ENCODE measurements at regions not wholly inside any gene's neighbourhood (a gene's known extent, or its start where the extent isn't known, plus 50 kb on each side); places are given as distances from the start of the nearest gene placed in this dataset.

DNA sequence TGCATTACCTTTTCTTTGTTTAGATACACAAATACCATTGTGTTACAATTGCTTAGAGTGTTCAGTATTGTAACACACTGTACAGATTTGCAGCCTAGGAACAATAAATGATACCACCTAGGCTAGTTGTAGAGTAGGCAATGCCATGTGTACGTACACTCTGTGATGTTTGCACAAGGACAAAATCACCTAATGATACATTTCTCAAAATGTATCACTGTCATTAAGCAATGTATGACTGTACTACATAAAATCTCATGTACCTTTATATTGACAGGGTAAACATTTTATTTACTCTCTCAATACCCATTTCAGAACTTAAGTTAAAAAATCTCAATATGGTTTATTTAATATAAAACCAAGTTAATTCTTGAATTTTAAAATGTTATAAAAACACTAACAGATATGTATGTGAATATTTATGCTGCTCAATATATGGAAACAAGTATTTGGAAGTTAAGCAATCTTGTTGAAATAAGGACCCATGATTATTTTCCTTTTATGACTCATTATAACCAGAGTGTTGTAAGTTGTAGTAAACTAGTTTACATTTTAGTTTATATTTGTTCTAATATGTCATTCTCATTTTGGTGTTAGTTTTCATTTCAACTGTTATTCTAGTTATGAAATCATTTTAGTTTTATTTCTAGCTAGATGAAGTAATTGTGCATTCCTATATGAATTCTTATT lies 409.2 kb downstream of the TLL1 start:
- H3K4me3 ChIP-seq (ENCODE audit: low read length): no peak overlapping the region
- no peaks in the 10 kb centered on the region for H3K9me2 ChIP-seq (replicated peaks; ENCODE audit: control insufficient read depth, low read length)
- H3K27ac ChIP-seq (ENCODE audit: low read depth, low read length): no peak overlapping the region
- TF ChIP-seq CTCF (IDR thresholded peaks at IDR 0.05; ENCODE audit: low read depth, low read length, poor library complexity, severe bottlenecking): no peak
- TF ChIP-seq EZH2phosphoT487 (IDR thresholded peaks at IDR 0.05; ENCODE audit: borderline replicate concordance, low read length): no peak
- no peaks in the 10 kb centered on the region for H4K20me1 ChIP-seq (ENCODE audit: control insufficient read depth, insufficient read depth, low read depth, low read length)
- H3K4me2 ChIP-seq (ENCODE audit: low read length): no peak overlapping the region
- H3K36me3 ChIP-seq (ENCODE audit: control insufficient read depth, low read length): no peaks in the 10 kb centered on the region
- H3K4me1 ChIP-seq (ENCODE audit: control insufficient read depth, low read length): no peaks in the 10 kb centered on the region
- no peaks in the 10 kb centered on the region for H3K79me2 ChIP-seq (ENCODE audit: control insufficient read depth, low read length)
- no peaks in the 10 kb centered on the region for H3K27me3 ChIP-seq (ENCODE audit: control insufficient read depth, low read length)
- no peaks in the 10 kb centered on the region for H3K9me3 ChIP-seq (ENCODE audit: control insufficient read depth, insufficient read depth, low read length)
- H3F3A ChIP-seq (ENCODE audit: control insufficient read depth, insufficient read depth): no peaks in the 10 kb centered on the region

- H3F3A ChIP-seq (ENCODE audit: control insufficient read depth, insufficient read depth): no peaks in the 10 kb centered on the region
- no peaks in the 10 kb centered on the region for H3K9me2 ChIP-seq (replicated peaks; ENCODE audit: control insufficient read depth, low read length)
- no peaks in the 10 kb centered on the region for H4K20me1 ChIP-seq (ENCODE audit: control insufficient read depth, insufficient read depth, low read depth, low read length)
- no peak overlapping the region for H3K4me2 ChIP-seq (ENCODE audit: low read length)
- H3K27ac ChIP-seq (ENCODE audit: low read depth, low read length): no peak overlapping the region
- H3K79me2 ChIP-seq (ENCODE audit: control insufficient read depth, low read length): no peaks in the 10 kb centered on the region
- no peak overlapping the region for H3K4me3 ChIP-seq (ENCODE audit: low read length)
- no peaks in the 10 kb centered on the region for H3K27me3 ChIP-seq (ENCODE audit: control insufficient read depth, low read length)
- H3K36me3 ChIP-seq (ENCODE audit: control insufficient read depth, low read length): no peaks in the 10 kb centered on the region
- H3K9me3 ChIP-seq (ENCODE audit: control insufficient read depth, insufficient read depth, low read length): no peaks in the 10 kb centered on the region
- TF ChIP-seq CTCF (IDR thresholded peaks at IDR 0.05; ENCODE audit: low read depth, low read length, poor library complexity, severe bottlenecking) (no peak), EZH2phosphoT487 (IDR thresholded peaks at IDR 0.05; ENCODE audit: borderline replicate concordance, low read length) (no peak)
- H3K4me1 ChIP-seq (ENCODE audit: control insufficient read depth, low read length): no peaks in the 10 kb centered on the region
These were observed 411.2 kb downstream of the TLL1 start for GRCh38 chr4:166284221-166284620.

DNA sequence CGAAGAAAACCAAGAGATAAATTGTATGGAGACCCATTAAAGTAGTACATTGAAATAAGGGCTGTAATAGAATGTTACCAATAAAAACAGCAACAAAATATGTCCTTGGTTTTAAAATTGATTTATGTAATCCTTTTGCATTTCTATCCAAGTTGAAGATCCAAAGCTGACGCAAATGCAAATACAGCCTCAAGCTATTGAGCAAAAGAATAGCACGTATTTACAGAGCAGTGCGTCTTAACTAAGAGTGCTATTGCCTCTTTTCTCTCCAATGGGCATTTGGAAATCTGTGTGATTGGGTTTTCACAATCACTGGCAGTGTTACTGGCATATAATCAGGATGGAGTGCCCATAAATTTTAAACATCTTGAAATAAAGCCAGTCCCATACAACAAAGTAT lies 417.4 kb downstream of the TLL1 start:
- TF ChIP-seq CTCF (IDR thresholded peaks at IDR 0.05; ENCODE audit: low read depth, low read length, poor library complexity, severe bottlenecking) (no peak), EZH2phosphoT487 (IDR thresholded peaks at IDR 0.05; ENCODE audit: borderline replicate concordance, low read length) (no peak)
- Histone ChIP-seq H4K20me1 (ENCODE audit: control insufficient read depth, insufficient read depth, low read depth, low read length) (no peaks in the 10 kb centered on the region), H3K36me3 (ENCODE audit: control insufficient read depth, low read length) (no peaks in the 10 kb centered on the region), H3K79me2 (ENCODE audit: control insufficient read depth, low read length) (no peaks in the 10 kb centered on the region), H3K27me3 (ENCODE audit: control insufficient read depth, low read length) (no peaks in the 10 kb centered on the region), H3K4me1 (ENCODE audit: control insufficient read depth, low read length) (no peaks in the 10 kb centered on the region), H3F3A (ENCODE audit: control insufficient read depth, insufficient read depth) (no peaks in the 10 kb centered on the region), H3K9me2 (replicated peaks; ENCODE audit: control insufficient read depth, low read length) (no peaks in the 10 kb centered on the region), H3K4me2 (ENCODE audit: low read length) (no peak overlapping the region), H3K4me3 (ENCODE audit: low read length) (no peak overlapping the region), H3K9me3 (ENCODE audit: control insufficient read depth, insufficient read depth, low read length) (no peaks in the 10 kb centered on the region), H3K27ac (ENCODE audit: low read depth, low read length) (no peak overlapping the region)
